ENCODE measurements at regions not wholly inside any gene's neighbourhood (a gene's known extent, or its start where the extent isn't known, plus 50 kb on each side); places are given as distances from the start of the nearest gene placed in this dataset.

DNA sequence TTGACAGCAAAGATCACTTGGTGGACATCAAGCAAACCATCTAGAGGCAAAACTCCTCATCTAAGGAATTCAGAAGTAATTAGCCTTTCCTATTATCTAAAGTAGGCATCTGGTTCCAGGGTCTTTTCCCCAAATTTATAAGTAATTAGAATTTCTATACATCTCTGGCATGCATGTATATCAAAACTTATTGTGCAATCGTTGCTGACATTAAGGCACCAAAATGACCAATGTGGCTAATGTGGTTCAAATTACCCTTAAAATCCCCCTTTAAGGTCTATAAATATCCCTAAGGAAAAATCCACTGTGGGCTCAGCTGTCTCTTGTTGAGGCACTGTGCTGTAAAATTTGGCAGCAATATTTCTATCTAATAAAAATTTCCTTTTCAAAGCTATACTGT is 695.9 kb upstream of the LRRTM4 start:
- WGBS (ENCODE audit: insufficient coverage): 60% methylated on average over 1 of the region's 1 CpG
- intact Hi-C loops (cut with micrococcal nuclease): no loop called here

DNA sequence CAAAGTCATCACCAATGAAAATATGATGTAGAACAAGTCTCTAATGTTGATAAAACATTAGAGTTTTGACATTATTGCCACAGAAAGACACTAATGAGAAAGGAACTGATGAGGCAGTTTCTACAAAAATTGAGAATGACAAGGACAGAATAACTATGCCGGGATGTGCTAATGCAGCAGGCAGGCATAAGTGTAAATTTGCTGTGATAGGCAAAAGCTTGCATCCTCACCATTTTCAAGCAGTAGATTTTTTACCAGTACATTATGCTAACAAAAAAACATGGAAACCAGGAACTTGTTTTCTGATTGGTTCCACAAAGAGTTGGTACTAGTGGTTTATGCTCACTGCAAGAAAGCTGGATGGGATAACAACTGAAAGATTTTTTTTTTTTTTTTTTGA is 715.5 kb upstream of the LRRTM4 start:
- Mint-ChIP-seq H3K9me3 (peaks cover 0 to 3% (median 0%) of the 10 kb centered on the region in 7 donors), H3K27me3 (ENCODE audit: low read depth in 3 of 3) (no peaks in the 10 kb centered on the region), H3K36me3 (no peaks in the 10 kb centered on the region), H3K27ac (no peak overlapping the region), H3K4me3 (no peak overlapping the region), H3K4me1 (no peaks in the 10 kb centered on the region)
- Histone ChIP-seq H3K9ac (ENCODE audit: insufficient read depth, low read length, poor library complexity, severe bottlenecking) (no peak overlapping the region), H3K79me2 (ENCODE audit: insufficient read depth, low read length) (no peaks in the 10 kb centered on the region), H2AFZ (ENCODE audit: insufficient read depth, low read depth, low read length, poor library complexity, severe bottlenecking) (no peak overlapping the region), H3K27ac (ENCODE audit: low read depth in 1 of 2, low read length in 2 of 2) (no peak overlapping the region), H3K4me3 (replicated peaks in 1 of 3; ENCODE audit: low read depth in 2 of 3, low read length in 3 of 3) (no peak overlapping the region), H3K36me3 (replicated peaks in 1 of 2; ENCODE audit: control insufficient read depth in 1 of 2, insufficient read depth in 2 of 2, low read length in 2 of 2) (no peaks in the 10 kb centered on the region), H4K20me1 (ENCODE audit: insufficient read depth, low read length) (no peaks in the 10 kb centered on the region), H3K27me3 (ENCODE audit: control insufficient read depth in 2 of 2, insufficient read depth in 2 of 2, low read length in 2 of 2) (no peaks in the 10 kb centered on the region), H3K9me3 (replicated peaks in 1 of 2; ENCODE audit: control insufficient read depth in 1 of 2, insufficient read depth in 1 of 2, low read length in 2 of 2) (no peaks in the 10 kb centered on the region), H3K4me2 (replicated peaks; ENCODE audit: extremely low read depth, low read length, poor library complexity, severe bottlenecking) (no peak overlapping the region), H3K4me1 (ENCODE audit: control insufficient read depth in 1 of 2, insufficient read depth in 2 of 2, low read length in 2 of 2) (no peaks in the 10 kb centered on the region)
- WGBS (ENCODE audit: insufficient coverage): no CpG with 5 or more reads among the region's 1 CpG
- TF ChIP-seq, protein P1, sequence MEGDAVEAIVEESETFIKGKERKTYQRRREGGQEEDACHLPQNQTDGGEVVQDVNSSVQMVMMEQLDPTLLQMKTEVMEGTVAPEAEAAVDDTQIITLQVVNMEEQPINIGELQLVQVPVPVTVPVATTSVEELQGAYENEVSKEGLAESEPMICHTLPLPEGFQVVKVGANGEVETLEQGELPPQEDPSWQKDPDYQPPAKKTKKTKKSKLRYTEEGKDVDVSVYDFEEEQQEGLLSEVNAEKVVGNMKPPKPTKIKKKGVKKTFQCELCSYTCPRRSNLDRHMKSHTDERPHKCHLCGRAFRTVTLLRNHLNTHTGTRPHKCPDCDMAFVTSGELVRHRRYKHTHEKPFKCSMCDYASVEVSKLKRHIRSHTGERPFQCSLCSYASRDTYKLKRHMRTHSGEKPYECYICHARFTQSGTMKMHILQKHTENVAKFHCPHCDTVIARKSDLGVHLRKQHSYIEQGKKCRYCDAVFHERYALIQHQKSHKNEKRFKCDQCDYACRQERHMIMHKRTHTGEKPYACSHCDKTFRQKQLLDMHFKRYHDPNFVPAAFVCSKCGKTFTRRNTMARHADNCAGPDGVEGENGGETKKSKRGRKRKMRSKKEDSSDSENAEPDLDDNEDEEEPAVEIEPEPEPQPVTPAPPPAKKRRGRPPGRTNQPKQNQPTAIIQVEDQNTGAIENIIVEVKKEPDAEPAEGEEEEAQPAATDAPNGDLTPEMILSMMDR (IDR thresholded peaks at IDR 0.05): no peak
- intact Hi-C loops (cut with micrococcal nuclease): no loop called here
- no peak for DNase-seq

More for the DNA sequence above, 695.9 kb upstream of the LRRTM4 start:
- H3K27ac Mint-ChIP-seq: no peak overlapping the region
- DNase-seq: no peak
- Histone ChIP-seq H2AFZ (ENCODE audit: insufficient read depth, low read depth, low read length, poor library complexity, severe bottlenecking) (no peak overlapping the region), H3K9ac (ENCODE audit: insufficient read depth, low read length, poor library complexity, severe bottlenecking) (no peak overlapping the region), H3K4me1 (ENCODE audit: control insufficient read depth in 1 of 2, insufficient read depth in 2 of 2, low read length in 2 of 2) (no peaks in the 10 kb centered on the region), H3K9me3 (replicated peaks in 1 of 2; ENCODE audit: control insufficient read depth in 1 of 2, insufficient read depth in 1 of 2, low read length in 2 of 2) (no peaks in the 10 kb centered on the region), H3K4me3 (replicated peaks in 1 of 3; ENCODE audit: low read depth in 2 of 3, low read length in 3 of 3) (no peak overlapping the region), H3K79me2 (ENCODE audit: insufficient read depth, low read length) (no peaks in the 10 kb centered on the region), H4K20me1 (ENCODE audit: insufficient read depth, low read length) (no peaks in the 10 kb centered on the region), H3K27ac (ENCODE audit: low read depth in 1 of 2, low read length in 2 of 2) (no peak overlapping the region), H3K27me3 (ENCODE audit: control insufficient read depth in 2 of 2, insufficient read depth in 2 of 2, low read length in 2 of 2) (no peaks in the 10 kb centered on the region), H3K36me3 (replicated peaks in 1 of 2; ENCODE audit: control insufficient read depth in 1 of 2, insufficient read depth in 2 of 2, low read length in 2 of 2) (no peaks in the 10 kb centered on the region), H3K4me2 (replicated peaks; ENCODE audit: extremely low read depth, low read length, poor library complexity, severe bottlenecking) (no peak overlapping the region)
- no peaks in the 10 kb centered on the region for H3K36me3 Mint-ChIP-seq
- H3K9me3 Mint-ChIP-seq: peaks cover 0 to 2% (median 0%) of the 10 kb centered on the region in 7 donors
- H3K27me3 Mint-ChIP-seq (ENCODE audit: low read depth in 3 of 3): no peaks in the 10 kb centered on the region
- no peak overlapping the region for H3K4me3 Mint-ChIP-seq
- TF ChIP-seq, protein P1 (IDR thresholded peaks at IDR 0.05): no peak
- H3K4me1 Mint-ChIP-seq: no peaks in the 10 kb centered on the region

Measured in CD14-positive monocyte (primary cell).